NCI-H1092 (cell line): ENCODE measurements at regions not wholly inside any gene's neighbourhood (a gene's known extent, or its start where the extent isn't known, plus 50 kb on each side); places are given as distances from the start of the nearest gene placed in this dataset.

Source experiments
- DNase-seq: peaks from one replicate; lab custom pipeline; 2025; lab: John Stamatoyannopoulos, UW

GRCh38 chr6:114556846-114557488, 214.1 kb upstream of the HS3ST5 start:
- no peak for DNase-seq

DNA sequence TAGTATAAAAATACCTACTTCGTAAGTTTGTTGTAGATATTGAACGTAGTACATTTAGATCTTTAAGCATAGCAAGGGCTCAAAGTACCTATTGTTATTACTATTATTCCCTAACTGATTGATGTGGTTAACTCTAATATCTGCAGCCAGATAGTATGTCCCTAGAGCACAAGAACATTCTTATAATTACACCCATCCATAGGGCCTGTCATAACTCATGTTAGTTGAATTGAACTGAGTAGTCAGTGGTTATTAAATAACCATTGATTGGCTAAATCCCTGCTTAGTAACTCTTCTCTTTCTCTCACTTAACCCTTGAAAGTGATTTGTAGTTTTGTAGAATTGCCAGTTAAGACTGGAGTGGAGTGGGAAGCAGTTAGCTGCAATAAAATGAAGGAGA, 207.5 kb upstream of the HS3ST5 start:
- DNase-seq, result no peak

DNA sequence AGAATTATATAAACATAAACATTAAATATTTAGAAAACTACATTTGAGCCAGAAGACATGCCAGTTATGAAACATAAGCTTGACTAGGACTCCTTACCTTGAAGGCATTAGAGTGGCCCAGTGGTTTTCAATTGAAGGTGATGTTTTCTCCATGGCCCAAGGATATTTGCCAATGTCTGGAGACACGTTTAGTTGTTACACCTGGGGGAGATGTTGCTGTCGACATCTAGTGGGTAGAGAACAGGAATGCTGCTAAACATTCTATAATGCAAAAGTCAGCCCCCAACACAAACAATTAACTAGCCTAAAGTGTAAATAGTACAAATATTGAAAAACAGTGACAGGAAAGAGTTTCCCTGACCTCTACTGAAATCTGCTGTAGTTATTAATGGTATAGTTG, 200.9 kb upstream of the HS3ST5 start:
- no peak for DNase-seq

- no peak for DNase-seq
Observed at GRCh38 chr6:114541794-114542193, 199.0 kb upstream of the HS3ST5 start.

GRCh38 chr6:114537977-114538376, 195.2 kb upstream of the HS3ST5 start:
- DNase-seq, result no peak

DNA sequence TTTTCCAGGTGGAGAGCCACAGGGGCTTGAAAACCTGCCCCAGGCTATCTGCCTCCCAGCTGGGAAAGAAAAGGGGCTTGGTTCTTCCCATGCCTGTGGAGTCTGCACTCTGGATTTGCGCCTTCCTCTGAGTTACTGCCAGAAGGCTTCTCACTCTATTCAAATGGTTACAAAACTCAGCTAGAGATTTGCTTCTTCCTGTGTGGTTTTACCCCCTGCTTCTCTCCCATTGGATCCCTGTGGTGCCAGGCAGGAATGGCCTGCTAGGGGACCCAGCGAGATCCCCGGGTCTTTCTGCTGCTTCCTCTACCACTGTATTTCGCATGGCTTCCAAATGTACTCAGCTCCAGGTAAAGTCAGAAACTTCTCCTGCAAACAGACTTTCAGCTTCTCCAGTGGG, 192.0 kb upstream of the HS3ST5 start:
- no peak for DNase-seq

DNA sequence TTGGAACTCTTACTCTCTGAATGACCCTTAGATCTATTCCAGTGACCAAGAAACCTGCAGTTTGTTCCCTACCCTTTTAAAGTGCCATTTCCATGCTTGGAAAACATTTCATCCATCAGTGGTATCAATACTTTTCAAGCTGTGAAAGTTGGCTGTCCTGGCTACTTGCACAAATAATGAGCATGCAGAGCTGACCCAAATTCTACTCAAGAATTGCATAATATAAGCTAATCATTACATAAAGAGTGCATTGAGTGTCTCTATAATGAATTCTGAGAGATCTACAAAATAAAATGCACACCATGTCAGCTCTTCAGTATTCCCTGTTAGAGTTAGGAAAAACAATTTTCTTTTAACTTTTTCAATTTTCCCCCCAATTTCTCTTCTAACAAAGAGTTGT, 181.3 kb upstream of the HS3ST5 start:
- DNase-seq, result no peak

GRCh38 chr6:114523508-114523907, 180.7 kb upstream of the HS3ST5 start:
- no peak for DNase-seq

DNA sequence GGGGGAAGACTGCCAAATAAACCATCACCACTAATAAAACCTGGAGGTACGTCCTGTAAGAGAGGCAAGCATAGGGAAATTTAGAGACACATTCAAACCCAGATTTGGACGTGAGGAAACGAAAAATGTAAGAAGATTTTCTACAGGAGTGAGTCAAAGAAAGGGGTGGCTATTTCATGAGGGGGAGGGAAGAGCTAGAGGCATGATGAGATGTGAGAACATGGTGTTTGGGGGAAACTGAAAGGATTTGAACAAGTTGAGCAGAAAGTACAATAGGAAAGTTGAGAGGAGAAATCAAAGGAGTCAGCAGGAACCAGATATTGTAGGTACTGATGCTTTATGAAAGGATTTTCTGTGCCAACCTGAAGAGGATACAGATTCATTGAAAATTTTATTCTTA, 179.1 kb upstream of the HS3ST5 start:
- DNase-seq, result no peak

DNA sequence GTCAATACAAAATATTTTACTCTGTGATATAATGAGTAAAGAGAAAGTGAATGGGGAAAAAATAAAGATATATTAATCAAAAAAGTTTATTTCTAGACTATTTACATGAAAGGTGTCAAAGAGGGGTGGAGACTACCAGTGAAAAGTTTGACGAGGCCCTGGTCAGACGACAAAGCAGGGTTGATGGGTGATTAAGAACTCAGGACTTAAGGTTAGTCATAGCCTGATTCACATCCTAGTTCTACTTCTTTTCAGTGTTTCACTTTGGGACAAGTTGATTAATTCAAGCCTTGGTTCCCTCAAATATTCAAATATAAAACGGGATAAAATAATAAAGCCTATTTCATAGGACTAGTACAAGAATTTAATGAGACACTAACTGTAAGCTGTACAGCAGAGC, 178.2 kb upstream of the HS3ST5 start:
- no peak for DNase-seq

- DNase-seq, result no peak
Observed at GRCh38 chr6:114514170-114514569, 171.3 kb upstream of the HS3ST5 start.

DNA sequence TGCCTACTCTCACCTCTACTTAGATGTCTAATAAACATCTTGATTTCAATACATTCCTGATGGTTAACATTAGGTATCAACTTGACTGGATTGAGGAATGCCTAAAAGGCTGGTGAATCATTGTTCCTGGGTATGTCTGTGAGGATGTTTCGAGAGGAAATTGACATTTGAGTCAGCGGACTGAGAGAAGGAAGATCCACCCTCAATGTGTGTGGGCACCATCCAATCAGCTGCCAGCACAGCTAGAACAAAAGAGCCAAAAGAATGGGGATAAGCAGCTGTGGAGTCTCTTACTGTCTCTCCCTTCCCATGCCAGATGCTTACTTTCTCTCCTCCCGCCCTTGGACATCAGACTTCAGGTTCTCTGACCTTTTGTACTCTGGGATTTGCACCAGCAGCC, 128.6 kb upstream of the HS3ST5 start:
- DNase-seq, result no peak

DNA sequence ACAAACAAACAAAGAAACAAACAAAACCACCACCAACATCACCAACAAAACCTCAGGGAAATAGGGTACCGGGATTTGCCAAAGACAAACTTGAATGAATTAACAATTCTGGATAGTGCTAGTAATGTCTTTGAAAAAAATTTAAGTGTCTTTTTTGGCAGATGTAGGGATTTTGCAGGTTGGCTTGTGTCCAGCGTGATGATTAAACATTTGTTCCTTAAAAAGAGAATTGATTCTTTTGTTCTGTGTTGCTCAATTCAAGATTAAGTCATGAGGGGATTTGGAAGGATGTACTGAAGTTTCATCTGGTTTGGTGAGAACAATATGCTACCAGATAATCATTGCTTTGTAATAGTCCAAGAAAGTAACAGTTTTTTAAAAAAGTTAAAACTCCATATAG, 125.1 kb upstream of the HS3ST5 start:
- no peak for DNase-seq

DNA sequence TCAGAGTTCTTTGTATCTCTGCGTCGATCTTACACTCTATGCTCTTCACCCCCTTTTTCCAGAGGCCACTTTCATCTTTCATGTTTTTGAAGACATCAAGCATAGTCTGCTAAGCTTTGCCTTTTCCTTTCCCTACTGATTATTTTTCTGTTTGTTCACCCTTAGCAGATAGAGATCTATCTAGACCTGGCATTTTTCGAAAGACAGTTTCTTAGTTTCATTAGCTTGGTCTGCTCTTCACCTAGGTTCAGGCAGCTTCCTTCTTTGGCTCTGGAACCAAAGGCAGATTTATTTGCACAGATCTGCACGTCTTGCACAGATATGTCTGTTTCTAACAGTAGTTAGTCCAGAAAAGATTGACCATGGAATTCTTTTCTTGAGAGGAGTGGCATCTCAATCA, 122.7 kb upstream of the HS3ST5 start:
- DNase-seq, result no peak

GRCh38 chr6:114453737-114454276, 111.0 kb upstream of the HS3ST5 start:
- no peak for DNase-seq

DNA sequence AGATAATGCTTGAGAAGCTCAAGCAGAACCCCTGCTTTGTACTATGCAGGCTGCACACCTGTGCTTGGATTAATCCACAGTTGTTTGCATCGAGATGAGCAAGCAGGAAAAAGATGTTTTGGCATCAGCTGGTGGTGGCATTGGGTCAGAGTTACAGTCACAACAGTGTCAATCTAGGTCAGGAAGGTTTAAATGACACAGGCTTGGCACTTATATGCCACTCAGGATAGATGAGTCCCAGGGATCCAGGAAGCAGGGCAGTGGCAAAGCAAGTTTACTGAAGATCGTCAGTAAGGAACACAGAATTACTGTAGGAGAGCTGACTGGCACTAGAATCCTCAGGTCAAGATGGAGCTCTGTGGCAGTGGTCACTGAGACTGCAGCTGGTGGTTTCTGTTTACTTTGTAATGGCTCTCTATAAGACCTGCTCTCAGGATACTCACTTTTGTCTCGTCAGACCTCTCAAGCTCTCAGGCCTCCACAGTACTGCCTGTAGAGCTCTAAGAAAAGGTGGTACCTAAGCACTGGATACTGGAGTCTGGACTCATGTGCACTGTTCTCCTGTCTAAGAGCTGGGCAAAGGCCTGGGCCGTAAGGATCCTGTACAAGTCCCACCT, 110.1 kb upstream of the HS3ST5 start:
- DNase-seq, result no peak

DNA sequence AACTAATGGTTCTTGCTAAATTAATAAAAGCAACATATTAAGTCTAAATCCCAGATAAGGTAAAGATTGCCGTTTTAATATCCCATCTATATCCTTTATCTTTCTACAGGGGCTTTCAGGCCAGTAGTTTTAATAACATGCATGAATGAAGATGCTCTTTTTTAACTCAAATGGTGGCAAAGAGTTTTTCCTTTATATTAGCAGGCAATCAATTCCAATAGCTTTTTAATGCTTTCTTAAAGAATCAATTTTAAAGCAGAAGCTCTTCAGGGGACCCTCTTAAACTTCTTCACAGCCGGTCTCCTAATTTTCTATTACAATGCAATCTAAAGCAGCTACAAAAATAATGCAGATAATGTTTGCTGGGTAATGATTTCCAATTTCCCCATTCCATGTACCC, 107.8 kb upstream of the HS3ST5 start:
- DNase-seq, result no peak

DNA sequence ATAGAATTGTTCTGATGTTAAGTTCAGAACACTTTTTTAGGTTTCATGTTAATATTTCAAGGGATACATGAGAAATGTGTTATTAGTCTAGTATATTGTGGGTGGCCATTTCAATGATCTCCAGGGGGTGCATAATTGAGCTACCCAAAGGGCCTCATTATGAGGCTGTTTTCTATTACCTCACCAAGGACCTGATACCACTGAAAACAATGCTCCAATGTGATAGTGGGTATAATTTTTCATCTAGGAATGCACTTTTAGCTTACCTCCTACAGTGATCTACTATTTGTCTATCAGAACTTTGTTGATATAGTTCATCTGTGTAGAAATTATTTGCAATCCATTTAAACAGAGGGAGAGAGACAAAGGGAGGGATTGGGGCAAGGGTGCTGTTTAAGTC, 106.8 kb upstream of the HS3ST5 start:
- no peak for DNase-seq

DNA sequence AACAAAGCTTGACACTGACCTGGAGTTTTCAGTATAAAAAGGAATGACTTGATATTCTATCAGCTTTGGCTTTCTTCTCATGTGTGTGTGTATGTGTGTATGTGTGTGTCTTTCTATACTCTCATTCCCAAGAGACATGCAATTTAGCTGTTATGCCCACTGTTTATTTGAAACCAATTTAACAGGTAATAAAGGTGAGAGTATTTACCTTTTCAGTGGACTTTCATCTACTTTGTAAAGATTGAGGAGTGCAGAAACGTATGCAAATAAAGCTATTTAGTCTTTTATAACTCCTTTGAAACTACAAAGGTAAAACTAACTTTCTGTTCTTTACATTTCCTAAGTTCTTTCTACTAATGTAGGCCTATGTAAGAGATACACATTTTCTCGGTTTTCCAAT, 103.5 kb upstream of the HS3ST5 start:
- no peak for DNase-seq

DNA sequence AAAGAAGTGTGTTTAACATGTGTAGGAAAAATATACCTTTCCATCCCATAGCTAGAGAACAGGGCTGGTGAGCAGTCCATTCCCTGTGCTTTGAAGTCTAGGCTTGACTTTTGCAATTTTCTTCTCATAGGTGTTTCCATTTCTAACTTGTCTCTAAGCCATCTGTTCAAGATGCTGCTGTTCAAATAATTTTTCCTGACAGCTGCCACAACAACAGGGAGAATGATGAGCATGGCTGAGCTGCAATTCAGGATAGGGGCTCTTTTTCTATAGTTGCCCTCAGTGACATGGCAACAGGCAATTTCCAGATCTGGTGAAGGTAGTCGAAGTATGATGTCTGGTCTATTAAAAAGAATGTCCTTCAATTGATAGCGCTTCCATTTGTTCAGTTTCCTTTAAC, 103.0 kb upstream of the HS3ST5 start:
- no peak for DNase-seq

- DNase-seq, result no peak
Observed at GRCh38 chr6:114439411-114439810, 96.6 kb upstream of the HS3ST5 start.

- DNase-seq, result no peak
Observed at GRCh38 chr6:114437235-114437634, 94.4 kb upstream of the HS3ST5 start.

DNA sequence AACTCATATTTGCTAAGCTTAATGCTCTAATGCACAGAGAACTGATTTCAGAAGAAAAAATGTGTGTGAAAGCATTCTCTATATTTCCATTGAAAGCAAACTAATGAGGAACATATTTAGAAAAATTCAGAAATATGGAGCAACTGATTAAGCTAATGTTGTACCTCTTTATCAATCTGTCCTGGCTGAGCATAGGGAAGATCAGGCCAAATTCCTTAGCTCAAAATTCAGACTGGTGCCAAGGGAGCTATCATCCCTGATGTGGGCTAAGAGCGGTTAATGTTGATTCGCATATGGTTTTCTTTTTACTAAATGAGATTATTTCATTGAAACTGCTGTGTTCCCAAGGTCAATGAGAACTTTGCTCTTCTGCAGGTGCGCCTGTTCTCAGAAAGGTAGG, 93.9 kb upstream of the HS3ST5 start:
- DNase-seq, result no peak

- DNase-seq, result no peak
Observed at GRCh38 chr6:114435985-114436384, 93.2 kb upstream of the HS3ST5 start.
